ENCODE measurements at regions not wholly inside any gene's neighbourhood (a gene's known extent, or its start where the extent isn't known, plus 50 kb on each side); places are given as distances from the start of the nearest gene placed in this dataset.

DNA sequence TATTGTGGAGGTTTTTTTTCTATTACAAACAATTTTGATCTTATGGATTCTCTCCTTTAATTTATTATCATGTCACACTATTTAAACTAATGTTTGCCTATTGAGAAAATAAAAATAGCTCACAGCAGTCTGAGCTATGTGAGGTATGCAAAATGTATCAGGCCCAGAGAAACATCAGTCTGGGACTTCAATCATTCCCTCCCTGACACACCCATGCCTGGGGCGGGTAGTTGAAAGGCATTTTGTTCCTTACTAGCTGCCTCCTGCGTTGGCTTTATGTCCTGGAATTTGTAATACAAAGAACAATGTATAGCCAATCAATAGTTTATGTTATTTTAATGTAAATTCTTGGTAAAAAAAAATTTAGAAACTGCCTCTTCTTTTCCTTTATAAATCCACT, 403.3 kb downstream of the EPM2A start:
- no peak for DNase-seq (ENCODE audit: low read depth in 2 of 2, low spot score in 1 of 2)

DNA sequence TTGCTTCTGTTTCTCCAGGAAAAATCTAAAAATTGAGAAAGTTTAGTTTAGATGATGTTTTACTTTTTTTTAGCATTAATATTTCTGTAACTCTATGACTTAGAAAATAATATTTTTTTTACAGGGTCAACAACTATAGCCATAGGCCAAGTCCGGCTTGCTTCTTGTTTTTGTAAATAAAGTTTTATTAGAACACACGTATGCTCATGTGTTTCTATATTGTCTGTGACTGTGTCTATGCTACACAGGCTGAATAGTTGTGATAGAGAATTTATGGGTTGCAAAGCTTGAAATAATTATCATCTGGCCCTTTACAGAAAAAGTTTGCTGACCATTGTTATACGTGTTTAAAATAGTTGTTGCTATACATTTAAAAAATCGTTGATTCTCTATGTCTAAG, 399.2 kb downstream of the EPM2A start:
- no peak for DNase-seq (ENCODE audit: low read depth in 2 of 2, low spot score in 1 of 2)

DNA sequence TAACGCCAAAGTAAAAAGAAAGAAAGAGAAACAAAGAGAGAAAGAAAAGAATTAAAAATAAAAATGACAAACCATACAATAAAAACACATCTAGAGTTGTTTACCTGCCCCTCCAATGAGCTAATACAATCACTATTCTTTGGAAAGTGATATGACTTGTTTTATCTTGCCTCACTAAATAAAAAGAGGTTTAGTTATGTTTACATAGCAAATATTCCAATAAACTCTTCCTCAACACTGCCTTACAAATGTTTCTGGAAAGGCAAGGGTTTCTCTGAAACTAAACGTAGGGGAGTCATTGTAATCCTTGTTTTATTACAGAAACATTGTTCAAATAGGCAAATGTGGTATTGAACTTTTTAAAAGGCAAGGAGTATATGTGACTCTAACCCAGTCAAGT, 396.2 kb downstream of the EPM2A start:
- DNase-seq (ENCODE audit: low read depth in 2 of 2, low spot score in 1 of 2) = no peak

DNA sequence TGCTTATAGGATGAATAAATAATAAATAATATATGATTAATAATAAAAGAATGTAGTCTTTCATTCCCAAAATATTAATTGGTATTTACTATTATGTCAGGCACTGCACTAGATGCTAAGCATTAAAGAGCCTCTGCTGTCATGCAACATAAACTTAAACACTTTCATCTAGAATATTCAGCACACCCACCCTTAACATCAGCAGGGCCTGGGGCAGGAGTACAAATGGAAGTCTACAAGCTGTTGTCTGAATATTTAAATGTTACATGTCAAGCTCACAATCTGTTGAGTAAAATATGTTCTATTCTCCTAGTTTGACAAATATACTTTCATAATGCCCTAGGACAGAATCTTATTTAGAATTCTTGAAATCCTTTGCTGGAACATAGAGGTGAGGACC, 395.1 kb downstream of the EPM2A start:
- no peak for DNase-seq (ENCODE audit: low read depth in 2 of 2, low spot score in 1 of 2)

DNA sequence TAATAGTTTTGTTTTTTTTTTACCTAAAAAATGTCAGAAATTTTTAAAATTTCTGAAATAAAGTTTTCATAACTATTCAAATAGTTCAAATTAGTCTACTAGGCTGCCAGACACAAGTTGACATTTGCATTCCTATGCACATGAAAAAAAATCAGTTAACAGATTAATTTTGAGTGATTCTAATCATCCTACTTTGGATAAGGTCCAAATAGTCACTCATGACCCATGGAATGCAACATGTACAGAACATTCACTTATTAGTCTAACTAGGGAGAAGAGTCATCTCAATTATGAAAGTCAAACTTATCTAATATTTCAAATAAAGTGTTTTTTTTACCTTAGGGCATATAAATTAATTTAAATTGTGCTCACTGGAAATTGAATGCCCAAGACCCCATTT, 390.2 kb downstream of the EPM2A start:
- DNase-seq (ENCODE audit: low read depth in 2 of 2, low spot score in 1 of 2) = no peak

DNA sequence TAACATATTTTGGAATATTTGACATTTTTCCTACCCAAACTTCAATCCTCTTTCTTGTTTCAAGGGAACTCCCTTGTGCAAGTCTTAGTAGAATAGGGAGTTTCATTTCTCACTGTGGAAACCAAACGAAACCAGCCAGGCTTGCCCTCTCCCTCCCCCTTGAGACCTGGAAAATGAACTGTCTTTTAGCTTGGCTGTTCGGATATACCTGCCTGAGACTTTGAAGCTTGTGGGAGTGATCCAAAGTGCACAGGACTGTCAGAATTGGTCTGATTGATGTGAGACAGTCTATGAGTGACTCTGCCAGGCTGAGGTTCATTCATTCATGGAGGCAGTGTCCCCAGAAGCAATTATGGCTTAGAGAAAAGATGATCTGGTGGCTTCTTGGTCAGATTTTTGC, 388.1 kb downstream of the EPM2A start:
- no peak for DNase-seq (ENCODE audit: low read depth in 2 of 2, low spot score in 1 of 2)

DNA sequence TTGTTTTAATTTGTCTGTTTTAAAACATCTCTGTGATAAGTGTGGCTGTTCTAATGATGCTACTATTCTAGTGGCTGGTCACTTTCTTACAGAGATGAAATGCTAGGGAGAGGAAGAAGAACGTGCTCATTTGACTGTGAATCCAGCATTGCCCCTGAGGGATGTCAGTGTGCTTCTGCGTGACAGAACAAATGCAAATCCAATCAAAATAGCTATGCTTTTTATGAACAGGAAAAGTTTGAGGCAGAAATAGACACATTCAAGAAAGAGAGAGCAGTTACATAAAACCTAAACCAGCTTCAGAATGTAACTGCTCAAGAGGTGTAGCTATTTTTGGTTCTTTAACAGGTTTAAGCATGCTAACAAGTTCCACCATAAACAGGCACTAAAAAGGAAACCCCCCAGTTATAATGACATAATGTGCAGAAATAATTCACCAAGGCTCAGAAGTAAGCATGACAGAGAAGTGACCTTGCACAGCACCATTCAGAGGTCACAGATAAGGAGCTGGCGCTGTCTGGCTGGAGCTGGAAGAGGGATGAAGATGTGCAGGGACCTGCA, 385.3 kb downstream of the EPM2A start:
- no peak for DNase-seq (ENCODE audit: low read depth in 2 of 2, low spot score in 1 of 2)

DNA sequence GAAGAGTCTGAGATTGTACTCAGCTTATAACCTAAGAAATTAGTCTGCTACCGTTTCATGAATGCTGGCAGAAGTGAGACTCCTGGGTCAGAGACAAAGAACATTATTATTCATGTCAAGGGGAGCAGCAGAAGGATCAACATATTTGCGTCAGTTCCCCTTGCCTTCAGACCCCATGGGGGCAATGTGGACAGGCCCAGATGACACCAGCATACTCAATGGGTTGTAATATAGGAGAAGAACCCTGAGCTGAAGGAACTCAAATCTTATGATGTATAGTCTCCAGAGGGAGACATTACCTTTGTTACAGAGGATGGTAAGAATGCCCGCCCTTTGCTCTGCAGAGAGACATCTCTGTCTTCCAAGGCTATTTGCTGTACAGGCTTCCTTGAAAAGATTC, 384.4 kb downstream of the EPM2A start:
- no peak for DNase-seq (ENCODE audit: low read depth in 2 of 2, low spot score in 1 of 2)

DNA sequence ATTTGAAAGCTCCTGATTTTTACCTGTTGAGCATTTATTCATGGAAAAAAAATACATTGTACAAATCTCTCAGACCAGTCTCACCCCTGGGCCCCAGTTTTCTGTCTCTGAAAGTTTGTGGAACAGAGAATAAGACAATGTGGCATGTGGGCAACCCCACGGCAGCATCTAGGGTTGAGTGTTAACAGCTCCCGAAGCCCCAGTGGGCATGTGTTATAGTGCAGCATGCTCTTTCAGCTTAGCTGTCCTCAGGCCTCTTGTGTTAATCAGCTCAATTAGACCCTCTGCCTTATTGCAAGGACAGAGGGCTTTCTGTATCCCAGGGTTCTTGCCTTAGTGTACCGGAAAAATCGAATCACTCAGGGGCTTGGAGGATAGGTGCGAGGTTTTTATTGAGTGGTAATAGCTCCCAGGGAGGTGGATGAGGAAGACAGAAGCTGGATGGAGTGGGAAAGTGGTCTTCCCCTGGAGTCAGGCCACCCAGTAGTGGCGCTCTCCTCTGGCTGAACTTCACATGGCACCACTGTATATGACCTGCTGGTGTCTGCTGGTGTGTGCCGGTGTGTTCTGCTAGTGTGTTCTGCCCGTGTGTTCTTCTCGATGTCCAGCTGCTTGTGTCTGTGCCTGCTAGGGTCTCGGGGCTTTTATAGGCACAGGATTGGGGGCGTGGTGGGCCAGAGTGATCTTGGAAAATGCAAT, 382.8 kb downstream of the EPM2A start:
- DNase-seq (ENCODE audit: low read depth in 2 of 2, low spot score in 1 of 2) = no peak

DNA sequence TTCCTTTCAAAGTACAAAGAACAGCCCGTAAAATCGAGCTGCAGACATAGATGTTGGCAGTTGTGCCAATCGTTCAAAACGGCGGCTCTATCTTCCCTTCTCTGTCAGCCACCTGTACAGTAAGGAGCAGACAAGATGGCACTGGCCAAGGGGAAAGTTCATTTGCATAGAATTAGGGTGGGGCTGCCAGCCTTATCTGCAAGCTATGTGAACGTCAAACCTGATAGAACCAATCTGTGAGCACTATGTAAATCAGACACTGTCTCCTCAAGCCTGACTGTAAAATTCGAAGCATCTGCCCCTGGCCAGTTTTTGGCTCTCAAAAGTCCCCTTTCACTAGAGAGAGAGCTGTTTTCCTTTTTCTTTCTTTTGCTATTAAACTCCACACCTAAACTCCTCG, 374.5 kb downstream of the EPM2A start:
- DNase-seq (ENCODE audit: low read depth in 2 of 2, low spot score in 1 of 2) = no peak

DNA sequence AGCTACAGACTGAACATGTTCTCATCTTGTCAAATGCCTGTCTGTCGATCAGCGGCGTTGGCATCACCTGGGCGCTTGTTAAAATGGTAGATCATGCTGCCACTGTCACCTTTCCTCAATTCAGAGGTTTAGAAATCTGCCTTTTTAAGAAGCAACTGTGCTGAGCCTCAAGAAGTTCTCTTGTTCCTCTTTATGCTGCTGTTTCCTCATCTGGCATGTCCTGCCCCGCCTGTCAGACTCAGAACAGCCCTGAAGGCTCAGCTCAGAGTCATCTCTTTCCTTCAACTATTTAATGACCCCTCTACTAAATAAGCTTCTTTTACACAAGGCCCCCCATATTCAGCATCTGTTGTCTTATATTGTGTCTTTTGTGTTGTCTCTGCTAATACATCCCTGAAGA, 368.2 kb downstream of the EPM2A start:
- DNase-seq (ENCODE audit: low read depth in 2 of 2, low spot score in 1 of 2) = no peak

DNA sequence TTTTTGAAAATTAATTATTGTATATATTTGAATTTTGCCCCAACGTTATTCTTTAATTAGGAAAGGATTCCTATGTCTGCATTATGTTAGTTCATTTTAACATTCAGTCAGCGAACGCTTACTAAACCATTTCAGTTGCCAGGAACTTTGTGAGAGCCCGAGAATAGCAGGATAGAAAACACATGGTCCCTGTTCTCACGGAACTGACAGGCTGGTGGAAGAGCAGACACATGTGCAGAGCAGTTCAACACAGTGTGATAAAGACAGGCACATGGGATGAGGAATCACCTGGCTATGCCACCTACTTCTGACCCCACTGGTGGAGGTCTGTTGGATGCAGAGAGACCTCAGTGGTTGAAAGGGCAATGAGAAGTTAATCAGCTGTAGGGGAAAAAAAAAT, 367.2 kb downstream of the EPM2A start:
- DNase-seq (ENCODE audit: low read depth in 2 of 2, low spot score in 1 of 2) = no peak

DNA sequence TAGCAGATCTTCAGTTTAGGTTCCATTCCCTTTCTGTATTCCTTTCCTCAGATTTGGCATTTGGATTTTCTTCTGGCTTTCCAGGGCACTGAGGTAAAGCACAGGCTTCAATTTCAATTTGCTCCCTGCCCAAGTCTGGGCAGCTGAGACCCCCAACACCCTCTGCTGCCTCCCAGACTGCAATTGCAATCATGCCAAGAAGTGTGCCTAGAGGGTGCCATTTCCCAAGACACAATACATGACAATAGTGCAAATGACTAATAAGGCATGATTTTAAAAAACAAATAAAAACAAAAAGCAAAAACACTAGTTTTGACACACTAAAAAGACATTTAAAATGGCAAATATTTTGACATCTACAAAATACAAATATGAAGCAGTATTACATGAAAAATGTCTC, 364.8 kb downstream of the EPM2A start:
- no peak for DNase-seq (ENCODE audit: low read depth in 2 of 2, low spot score in 1 of 2)

DNA sequence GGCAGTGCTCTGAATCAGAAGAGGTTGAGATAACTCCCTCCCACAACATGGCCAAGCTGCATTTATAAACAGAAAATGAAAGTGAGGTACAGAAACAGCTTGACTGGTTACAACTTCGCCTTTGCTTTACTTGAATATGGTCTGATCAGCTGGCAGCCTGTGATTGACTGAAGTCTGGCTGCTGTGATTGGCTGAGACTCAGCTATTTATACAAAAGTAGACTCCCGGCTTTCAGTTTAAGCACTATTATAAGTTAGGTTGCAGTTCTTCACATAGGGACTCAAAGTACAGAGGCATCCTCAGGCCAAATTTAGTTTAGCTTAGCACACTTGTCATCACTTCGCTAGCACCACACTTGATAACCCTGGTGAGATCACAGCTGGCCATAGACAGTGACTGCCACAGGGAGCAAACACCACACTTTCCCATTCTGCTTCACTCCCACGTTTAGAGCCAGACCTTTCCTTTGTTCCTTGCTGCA, 362.6 kb downstream of the EPM2A start:
- DNase-seq (ENCODE audit: low read depth in 2 of 2, low spot score in 1 of 2) = no peak

DNA sequence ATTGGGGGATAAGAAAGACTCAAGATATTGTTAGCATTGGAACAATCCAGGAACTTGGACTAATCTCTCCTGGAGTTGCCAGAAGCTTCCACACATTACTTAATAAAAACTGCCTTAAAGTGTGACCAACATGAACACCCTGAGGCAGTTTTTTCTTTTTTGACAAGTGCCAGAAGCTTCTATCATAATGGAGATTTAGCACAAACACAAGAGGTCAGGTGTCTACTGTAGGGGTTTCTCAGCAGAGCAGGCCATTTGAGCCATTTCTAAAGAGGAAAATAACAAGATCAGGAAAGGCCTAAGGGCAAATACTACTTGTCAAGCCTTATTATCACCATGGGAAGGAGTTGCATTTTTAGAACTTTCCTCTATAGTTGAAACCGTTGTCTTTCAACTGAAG, 361.5 kb downstream of the EPM2A start:
- DNase-seq (ENCODE audit: low read depth in 2 of 2, low spot score in 1 of 2) = no peak

DNA sequence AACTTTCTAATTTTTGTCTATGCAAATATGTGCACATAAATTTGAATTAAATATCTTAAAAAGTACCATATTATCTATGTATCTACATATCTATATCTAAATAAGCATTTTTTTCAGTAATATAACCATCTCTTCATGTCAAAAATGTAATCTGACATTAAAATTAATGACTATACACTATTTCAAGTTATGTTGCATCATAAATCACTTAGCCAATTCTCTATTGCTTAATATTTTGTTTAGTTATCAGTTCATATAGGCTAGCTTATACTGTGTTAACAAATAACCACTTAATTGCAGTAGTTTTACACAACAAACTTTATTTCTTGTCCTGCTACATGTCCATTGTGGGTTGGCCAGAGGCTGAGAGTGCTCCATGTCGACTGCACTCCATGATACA, 360.8 kb downstream of the EPM2A start:
- no peak for DNase-seq (ENCODE audit: low read depth in 2 of 2, low spot score in 1 of 2)

DNA sequence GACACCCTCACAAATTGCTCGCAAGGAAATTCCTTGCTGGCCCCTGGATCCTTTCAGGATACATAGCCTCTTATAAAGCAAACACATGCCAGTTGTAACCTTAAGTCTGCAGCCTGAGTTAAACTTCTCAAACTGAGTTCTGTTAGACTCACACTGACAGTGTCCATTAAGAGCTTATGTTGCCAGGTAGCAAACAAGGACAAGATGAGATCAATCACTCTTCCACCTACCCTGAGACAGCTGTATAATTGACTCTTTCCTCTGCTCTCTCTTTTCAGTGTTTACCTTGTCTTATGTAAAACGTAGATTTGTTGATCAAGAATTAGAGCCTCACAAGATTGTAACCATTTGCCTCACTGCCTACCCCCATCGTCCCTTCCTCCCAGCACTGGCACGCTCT, 359.8 kb downstream of the EPM2A start:
- no peak for DNase-seq (ENCODE audit: low read depth in 2 of 2, low spot score in 1 of 2)

DNA sequence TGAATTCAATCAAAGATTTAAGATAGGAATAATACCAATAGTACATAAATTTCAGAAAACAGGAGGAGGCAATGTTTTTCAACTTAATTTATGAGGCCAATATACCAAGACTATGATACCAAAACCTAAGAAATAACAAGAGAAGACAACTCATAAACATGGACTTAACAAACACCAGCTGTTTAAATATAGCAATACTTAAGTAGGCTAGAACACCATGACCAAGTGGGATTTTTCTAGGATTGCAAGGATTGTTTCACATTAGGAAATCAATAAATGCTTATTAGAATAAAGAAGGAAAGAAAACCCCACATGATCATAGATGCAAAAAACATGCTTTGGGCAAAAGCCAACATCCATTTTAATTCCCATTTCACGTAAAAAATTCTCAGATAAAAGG, 355.1 kb downstream of the EPM2A start:
- no peak for DNase-seq (ENCODE audit: low read depth in 2 of 2, low spot score in 1 of 2)

DNA sequence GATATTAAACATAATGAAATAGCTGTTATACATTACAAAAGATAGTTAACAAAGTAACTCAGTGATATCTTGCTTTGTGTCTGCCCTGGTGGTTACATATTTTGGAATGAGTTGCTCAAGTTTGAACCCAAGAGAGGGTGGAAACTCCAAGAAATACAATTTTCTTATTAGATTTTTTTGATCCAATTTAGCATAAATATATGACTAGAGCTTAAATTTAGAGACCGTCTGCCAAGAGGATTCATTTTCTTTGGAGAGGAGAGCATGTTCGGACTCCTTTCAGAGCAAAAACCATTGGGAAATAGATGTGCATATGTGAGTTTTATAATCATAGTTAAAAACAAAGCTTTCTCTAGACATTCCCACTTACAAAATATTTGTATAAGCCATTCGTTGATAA, 353.4 kb downstream of the EPM2A start:
- no peak for DNase-seq (ENCODE audit: low read depth in 2 of 2, low spot score in 1 of 2)

DNA sequence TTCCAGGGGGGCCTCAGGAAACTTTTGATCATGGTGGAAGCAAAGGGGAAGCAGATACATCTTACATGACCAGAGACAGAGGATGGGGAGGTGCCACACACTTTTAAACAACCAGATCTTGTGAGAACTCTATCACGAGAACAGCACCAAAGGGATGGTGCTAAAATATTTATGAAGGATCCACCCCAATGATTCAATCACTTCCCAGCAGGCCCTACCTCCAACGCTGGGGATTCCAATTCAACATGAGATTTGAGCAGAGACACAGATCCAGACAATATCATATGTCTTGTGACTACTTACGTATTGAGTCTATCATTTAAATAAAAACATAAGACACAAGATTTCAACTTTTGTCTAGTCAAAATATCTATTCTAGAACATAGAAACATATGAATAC, 351.9 kb downstream of the EPM2A start:
- DNase-seq (ENCODE audit: low read depth in 2 of 2, low spot score in 1 of 2) = no peak

DNA sequence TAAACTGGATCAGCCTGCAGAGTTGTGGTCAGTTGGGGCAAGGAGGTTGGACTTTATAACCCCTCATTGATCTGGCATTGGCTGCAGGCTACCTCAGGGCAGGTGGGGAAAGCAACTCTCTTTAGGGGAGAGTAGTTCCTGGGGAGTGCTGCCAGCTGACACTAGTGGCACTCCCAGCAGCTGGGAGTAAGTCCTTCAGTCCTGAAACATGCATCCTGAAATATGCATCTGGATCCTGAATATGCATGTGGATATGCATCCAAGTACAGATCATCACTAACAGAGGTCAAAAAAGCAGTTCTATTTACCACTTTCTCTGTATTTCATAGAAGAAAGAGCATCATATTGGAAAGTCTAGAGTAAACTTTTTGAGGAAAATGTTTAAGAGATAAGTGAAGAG, 350.8 kb downstream of the EPM2A start:
- DNase-seq (ENCODE audit: low read depth in 2 of 2, low spot score in 1 of 2) = no peak

DNA sequence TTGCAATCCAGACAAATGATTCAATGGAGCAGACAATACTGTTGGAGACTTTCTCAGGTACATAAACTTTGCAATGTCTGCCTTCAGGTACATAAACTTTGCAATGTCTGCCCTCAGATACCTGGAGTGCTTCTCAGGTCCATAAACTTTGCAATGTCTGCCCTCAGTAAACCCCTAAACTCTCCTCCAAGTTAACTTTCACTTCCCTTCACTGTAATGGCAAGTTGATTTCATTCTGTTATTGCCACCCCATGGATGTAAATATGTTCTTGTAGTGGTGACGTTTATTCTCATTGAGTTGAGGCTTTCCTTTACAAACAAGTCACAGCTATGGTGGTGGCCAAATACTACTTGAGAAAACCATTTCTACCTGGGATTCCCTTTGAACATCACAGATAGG, 338.8 kb downstream of the EPM2A start:
- no peak for DNase-seq (ENCODE audit: low read depth in 2 of 2, low spot score in 1 of 2)

DNA sequence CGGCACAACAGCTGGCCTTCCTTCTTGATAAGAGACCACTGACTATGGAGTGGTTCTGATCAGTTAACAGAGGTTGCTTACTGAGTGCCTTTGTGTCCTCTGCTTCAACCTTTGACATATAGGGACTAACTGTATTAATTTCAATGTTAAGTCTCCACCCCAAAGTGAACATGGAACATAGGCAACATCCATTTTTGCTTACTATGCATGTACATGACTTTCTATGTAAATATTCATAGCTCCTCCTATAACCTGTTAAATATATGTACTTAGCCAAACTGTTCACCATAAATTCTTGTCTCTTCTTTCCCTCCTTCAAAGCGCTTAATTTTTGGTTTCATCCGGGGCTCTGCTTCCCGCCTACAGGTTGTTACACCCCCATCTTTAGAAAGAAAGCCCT, 334.8 kb downstream of the EPM2A start:
- no peak for DNase-seq (ENCODE audit: low read depth in 2 of 2, low spot score in 1 of 2)

Data from stimulated activated CD8-positive, alpha-beta memory T cell treated with anti-CD3 and anti-CD28 coated beads, Interleukin-4, amount 100 ng/mL, for 4 hours (primary cell).